SK-N-SH treated with all-trans-retinoic acid at 6 μM for 48 hours (cell line): ENCODE measurements at regions not wholly inside any gene's neighbourhood (a gene's known extent, or its start where the extent isn't known, plus 50 kb on each side); places are given as distances from the start of the nearest gene placed in this dataset.

ENCODE experiments used
- ARNTL ChIP-seq: fragments of 450-650 bp; formaldehyde crosslinking; IDR thresholded peaks from 2 replicates; pipeline ENCODE4 v1.5.0; 2020; ENCODE audit warnings: low read depth, mild to moderate bottlenecking, moderate library complexity, borderline replicate concordance
- BACH2 ChIP-seq: fragments of 250-450 bp; sonication (Bioruptor Pico); IDR thresholded peaks from 2 replicates; pipeline ENCODE4 v1.9.0; 2021; ENCODE audit warnings: mild to moderate bottlenecking, borderline replicate concordance
- CSDC2 ChIP-seq: fragments of 250-450 bp; sonication (Bioruptor Pico); IDR thresholded peaks from 2 replicates; pipeline ENCODE4 v1.5.0; 2020; ENCODE audit warnings: mild to moderate bottlenecking, moderate library complexity
- GLIS3 ChIP-seq: fragments of 250-450 bp; sonication (Bioruptor Pico); IDR thresholded peaks from 2 replicates; pipeline ENCODE4 v1.5.0; 2020; ENCODE audit warnings: mild to moderate bottlenecking, moderate library complexity
- PATZ1 ChIP-seq: fragments of 250-450 bp; sonication (Bioruptor Pico); IDR thresholded peaks from 2 replicates; pipeline ENCODE4 v1.8.0; 2020; ENCODE audit warnings: mild to moderate bottlenecking, moderate library complexity, borderline replicate concordance
- PPARA ChIP-seq: fragments of 250-450 bp; sonication (Bioruptor Pico); IDR thresholded peaks from 2 replicates; pipeline ENCODE4 v1.5.0; 2020; ENCODE audit warnings: mild to moderate bottlenecking, borderline replicate concordance
- TCF4 ChIP-seq: fragments of 250-450 bp; sonication (Bioruptor Pico); IDR thresholded peaks from 2 replicates; pipeline ENCODE4 v1.8.0; 2021; ENCODE audit warnings: mild to moderate bottlenecking, moderate library complexity, borderline replicate concordance
- ZC3H10 ChIP-seq: fragments of 250-450 bp; sonication (Bioruptor Pico); IDR thresholded peaks from 2 replicates; pipeline ENCODE4 v1.5.1; 2021; ENCODE audit warnings: mild to moderate bottlenecking, moderate library complexity
- ZFP3 ChIP-seq: fragments of 250-450 bp; sonication (Bioruptor Pico); IDR thresholded peaks from 2 replicates; pipeline ENCODE4 v1.5.0; 2020; ENCODE audit warnings: mild to moderate bottlenecking, moderate library complexity
- TF ChIP-seq, protein P1 (sequence below): fragments of 250-450 bp; sonication (Bioruptor Pico); IDR thresholded peaks from 2 replicates; pipeline ENCODE4 v1.5.0; 2020; ENCODE audit warnings: mild to moderate bottlenecking, moderate library complexity

GRCh38 chr5:159539678-159540077, 209.4 kb upstream of the IL12B start:
- TF ChIP-seq ZFP3 (CRISPR knock-in tag) (no peak), PATZ1 (CRISPR knock-in tag) (no peak), ARNTL (no peak), ZC3H10 (CRISPR knock-in tag) (no peak), BACH2 (CRISPR knock-in tag) (no peak), PPARA (no peak), GLIS3 (no peak), CSDC2 (no peak), TCF4 (no peak)
- TF ChIP-seq, protein P1, sequence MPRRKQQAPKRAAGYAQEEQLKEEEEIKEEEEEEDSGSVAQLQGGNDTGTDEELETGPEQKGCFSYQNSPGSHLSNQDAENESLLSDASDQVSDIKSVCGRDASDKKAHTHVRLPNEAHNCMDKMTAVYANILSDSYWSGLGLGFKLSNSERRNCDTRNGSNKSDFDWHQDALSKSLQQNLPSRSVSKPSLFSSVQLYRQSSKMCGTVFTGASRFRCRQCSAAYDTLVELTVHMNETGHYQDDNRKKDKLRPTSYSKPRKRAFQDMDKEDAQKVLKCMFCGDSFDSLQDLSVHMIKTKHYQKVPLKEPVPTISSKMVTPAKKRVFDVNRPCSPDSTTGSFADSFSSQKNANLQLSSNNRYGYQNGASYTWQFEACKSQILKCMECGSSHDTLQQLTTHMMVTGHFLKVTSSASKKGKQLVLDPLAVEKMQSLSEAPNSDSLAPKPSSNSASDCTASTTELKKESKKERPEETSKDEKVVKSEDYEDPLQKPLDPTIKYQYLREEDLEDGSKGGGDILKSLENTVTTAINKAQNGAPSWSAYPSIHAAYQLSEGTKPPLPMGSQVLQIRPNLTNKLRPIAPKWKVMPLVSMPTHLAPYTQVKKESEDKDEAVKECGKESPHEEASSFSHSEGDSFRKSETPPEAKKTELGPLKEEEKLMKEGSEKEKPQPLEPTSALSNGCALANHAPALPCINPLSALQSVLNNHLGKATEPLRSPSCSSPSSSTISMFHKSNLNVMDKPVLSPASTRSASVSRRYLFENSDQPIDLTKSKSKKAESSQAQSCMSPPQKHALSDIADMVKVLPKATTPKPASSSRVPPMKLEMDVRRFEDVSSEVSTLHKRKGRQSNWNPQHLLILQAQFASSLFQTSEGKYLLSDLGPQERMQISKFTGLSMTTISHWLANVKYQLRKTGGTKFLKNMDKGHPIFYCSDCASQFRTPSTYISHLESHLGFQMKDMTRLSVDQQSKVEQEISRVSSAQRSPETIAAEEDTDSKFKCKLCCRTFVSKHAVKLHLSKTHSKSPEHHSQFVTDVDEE (CRISPR knock-in tag), result no peak
